KMS-11 (cell line): ENCODE measurements at regions not wholly inside any gene's neighbourhood (a gene's known extent, or its start where the extent isn't known, plus 50 kb on each side); places are given as distances from the start of the nearest gene placed in this dataset.

ENCODE experiments used
- H2AFZ ChIP-seq: fragments of 200-600 bp; sonication (generic); 2 replicates; pipeline ENCODE4 v1.6.1; 2016; ENCODE audit warnings: antibody characterized with exemption, mixed run types, low read depth
- H3K27ac ChIP-seq: fragments of 200-600 bp; sonication (generic); 2 replicates; pipeline ENCODE4 v1.6.1; 2016; ENCODE audit warnings: mild to moderate bottlenecking, mixed run types
- H3K27me3 ChIP-seq: fragments of 200-600 bp; sonication (generic); 2 replicates; pipeline ENCODE4 v1.6.1; 2017; ENCODE audit warnings: mild to moderate bottlenecking, low read depth, mixed run types, moderate library complexity; ENCODE audit not compliant: insufficient read depth
- H3K36me3 ChIP-seq: fragments of 200-600 bp; sonication (generic); 2 replicates; pipeline ENCODE4 v1.6.1; 2017; ENCODE audit warnings: mild to moderate bottlenecking, mixed run types; ENCODE audit not compliant: insufficient read depth
- H3K4me1 ChIP-seq: fragments of 200-600 bp; sonication (generic); 2 replicates; pipeline ENCODE4 v1.6.1; 2016; ENCODE audit warnings: mild to moderate bottlenecking, low read depth, mixed run types; ENCODE audit not compliant: poor library complexity, severe bottlenecking
- H3K4me2 ChIP-seq: fragments of 200-600 bp; sonication (generic); 2 replicates; pipeline ENCODE4 v1.7.0; 2016; ENCODE audit warnings: mild to moderate bottlenecking, mixed run types
- H3K4me3 ChIP-seq: fragments of 200-600 bp; sonication (generic); IDR thresholded peaks from 2 replicates; pipeline ENCODE4 v1.6.1; 2017; ENCODE audit warnings: low read depth, low read length, mixed read lengths; ENCODE audit not compliant: insufficient read depth
- H3K79me2 ChIP-seq: fragments of 200-600 bp; sonication (generic); 2 replicates; pipeline ENCODE4 v1.6.1; 2016; ENCODE audit warnings: low read depth, mixed run types; ENCODE audit not compliant: insufficient read depth
- H3K9ac ChIP-seq: fragments of 200-600 bp; sonication (generic); 2 replicates; pipeline ENCODE4 v1.6.1; 2016; ENCODE audit warnings: mild to moderate bottlenecking, mixed run types
- H4K20me1 ChIP-seq: fragments of 200-600 bp; sonication (generic); 2 replicates; pipeline ENCODE4 v1.6.1; 2016; ENCODE audit warnings: mild to moderate bottlenecking, mixed run types; ENCODE audit not compliant: insufficient read depth
- TF ChIP-seq, protein P1 (sequence below): fragments of 200-600 bp; sonication (generic); conservative IDR thresholded peaks from 2 replicates; pipeline ENCODE4 v1.6.1; 2017; ENCODE audit warnings: low read depth, mild to moderate bottlenecking, antibody characterized with exemption, low read length, moderate library complexity, mixed read lengths

DNA sequence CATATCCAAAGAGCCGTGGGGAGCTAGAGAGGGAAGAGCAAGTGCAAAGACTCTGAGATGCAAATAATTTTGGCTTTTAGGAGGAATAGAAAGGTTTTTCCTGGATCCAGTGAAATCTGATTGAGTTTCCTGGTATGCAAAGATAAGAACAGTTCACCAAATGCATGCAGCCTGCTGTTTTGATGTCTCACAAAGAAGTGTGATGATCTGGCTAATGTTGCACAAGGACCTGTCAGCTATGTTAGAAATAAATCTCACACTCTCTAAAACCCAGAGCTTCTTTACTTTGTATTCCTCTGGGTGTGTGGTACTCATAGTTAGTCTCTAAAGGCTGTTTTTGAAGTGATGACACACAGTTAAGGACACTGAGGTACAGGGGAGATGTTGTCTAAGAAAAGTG is 321.4 kb downstream of the AACS start:
- Histone ChIP-seq H3K36me3 (no peaks in the 10 kb centered on the region), H3K4me1 (no peaks in the 10 kb centered on the region), H3K4me2 (no peak overlapping the region), H4K20me1 (no peaks in the 10 kb centered on the region), H3K79me2 (no peaks in the 10 kb centered on the region), H3K4me3 (no peak overlapping the region), H2AFZ (no peak overlapping the region), H3K9ac (no peak overlapping the region), H3K27ac (no peak overlapping the region), H3K27me3 (no peaks in the 10 kb centered on the region)
- TF ChIP-seq, protein P1, sequence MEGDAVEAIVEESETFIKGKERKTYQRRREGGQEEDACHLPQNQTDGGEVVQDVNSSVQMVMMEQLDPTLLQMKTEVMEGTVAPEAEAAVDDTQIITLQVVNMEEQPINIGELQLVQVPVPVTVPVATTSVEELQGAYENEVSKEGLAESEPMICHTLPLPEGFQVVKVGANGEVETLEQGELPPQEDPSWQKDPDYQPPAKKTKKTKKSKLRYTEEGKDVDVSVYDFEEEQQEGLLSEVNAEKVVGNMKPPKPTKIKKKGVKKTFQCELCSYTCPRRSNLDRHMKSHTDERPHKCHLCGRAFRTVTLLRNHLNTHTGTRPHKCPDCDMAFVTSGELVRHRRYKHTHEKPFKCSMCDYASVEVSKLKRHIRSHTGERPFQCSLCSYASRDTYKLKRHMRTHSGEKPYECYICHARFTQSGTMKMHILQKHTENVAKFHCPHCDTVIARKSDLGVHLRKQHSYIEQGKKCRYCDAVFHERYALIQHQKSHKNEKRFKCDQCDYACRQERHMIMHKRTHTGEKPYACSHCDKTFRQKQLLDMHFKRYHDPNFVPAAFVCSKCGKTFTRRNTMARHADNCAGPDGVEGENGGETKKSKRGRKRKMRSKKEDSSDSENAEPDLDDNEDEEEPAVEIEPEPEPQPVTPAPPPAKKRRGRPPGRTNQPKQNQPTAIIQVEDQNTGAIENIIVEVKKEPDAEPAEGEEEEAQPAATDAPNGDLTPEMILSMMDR, result no peak

DNA sequence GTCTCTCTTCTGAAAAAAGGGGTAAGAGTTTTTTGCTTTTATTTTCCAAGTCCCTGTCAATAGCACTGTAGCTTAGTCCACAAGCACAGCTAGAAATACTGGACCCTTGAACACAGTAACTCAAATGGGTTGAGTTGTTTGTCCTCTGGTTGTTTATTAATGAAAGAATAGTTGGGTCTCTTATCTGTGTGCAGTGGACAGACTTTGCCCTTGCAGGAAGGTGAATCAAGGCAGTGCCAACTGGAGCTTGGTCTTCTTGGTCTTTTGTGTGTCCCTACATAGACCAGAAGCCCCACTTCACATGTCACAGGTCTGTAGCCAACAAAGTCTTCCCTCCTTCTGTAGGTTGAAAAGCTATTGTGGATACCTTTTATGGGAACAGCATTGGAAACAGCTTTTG is 322.0 kb downstream of the AACS start:
- Histone ChIP-seq H3K27me3 (no peaks in the 10 kb centered on the region), H3K36me3 (no peaks in the 10 kb centered on the region), H3K9ac (no peak overlapping the region), H2AFZ (no peak overlapping the region), H3K4me1 (no peaks in the 10 kb centered on the region), H3K4me3 (no peak overlapping the region), H4K20me1 (no peaks in the 10 kb centered on the region), H3K27ac (no peak overlapping the region), H3K79me2 (no peaks in the 10 kb centered on the region), H3K4me2 (no peak overlapping the region)
- TF ChIP-seq, protein P1, result no peak

DNA sequence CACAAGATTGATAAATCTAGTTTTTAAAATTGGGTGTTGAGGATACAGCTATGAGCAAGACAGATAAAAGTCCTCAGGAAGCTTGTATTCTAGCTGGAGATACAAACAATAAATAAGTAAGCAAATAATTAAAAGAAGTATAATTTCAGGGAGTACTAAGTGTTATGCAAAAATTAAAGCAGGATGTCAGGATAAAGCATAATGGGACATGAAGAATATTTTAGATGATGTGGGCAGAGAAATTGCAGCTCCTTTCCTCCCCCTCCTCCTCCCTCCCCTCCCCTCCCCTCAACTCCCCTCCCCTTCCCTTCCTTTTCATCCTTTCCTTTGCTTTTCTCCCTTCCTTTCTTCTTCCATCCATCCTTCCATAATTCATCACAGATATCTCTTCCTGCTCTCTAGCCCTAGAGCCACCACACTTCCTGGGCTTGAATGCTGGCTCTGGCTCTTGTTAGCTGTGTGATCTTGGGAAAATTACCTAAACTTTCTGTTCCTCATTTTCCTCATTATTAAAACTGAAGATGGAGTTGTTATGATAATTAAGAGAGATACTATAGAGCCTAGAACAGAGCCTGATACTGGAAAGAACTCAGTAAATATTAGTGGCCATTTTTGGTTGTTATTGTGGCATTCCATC is 323.9 kb downstream of the AACS start:
- H3K27me3 ChIP-seq, result no peaks in the 10 kb centered on the region
- no peak overlapping the region for H3K27ac ChIP-seq
- no peak overlapping the region for H3K4me2 ChIP-seq
- no peak overlapping the region for H3K9ac ChIP-seq
- H3K36me3 ChIP-seq, result no peaks in the 10 kb centered on the region
- H4K20me1 ChIP-seq, result no peaks in the 10 kb centered on the region
- TF ChIP-seq, protein P1, result no peak
- no peaks in the 10 kb centered on the region for H3K79me2 ChIP-seq
- no peaks in the 10 kb centered on the region for H3K4me1 ChIP-seq
- no peak overlapping the region for H2AFZ ChIP-seq
- no peak overlapping the region for H3K4me3 ChIP-seq

DNA sequence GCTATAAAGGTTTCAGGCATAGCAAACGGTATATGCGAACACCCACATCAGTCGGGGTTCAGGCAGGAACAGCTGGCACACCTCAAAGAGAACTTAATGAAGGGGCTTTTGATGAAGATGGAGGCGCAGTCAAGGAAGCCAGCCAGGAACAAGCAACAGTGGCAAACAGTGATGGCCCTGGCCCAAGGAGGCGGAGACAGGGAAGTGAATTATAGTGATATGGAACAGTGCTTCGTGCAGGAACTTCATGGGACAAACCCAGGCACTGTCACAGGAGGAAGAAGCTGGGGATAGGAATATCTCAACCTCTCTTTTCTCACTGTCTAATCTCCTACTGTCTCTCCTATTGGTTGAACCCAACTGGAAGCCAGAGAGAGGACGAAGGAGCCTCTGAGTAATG is 328.3 kb downstream of the AACS start:
- Histone ChIP-seq H3K27me3 (no peaks in the 10 kb centered on the region), H3K79me2 (no peaks in the 10 kb centered on the region), H3K4me3 (no peak overlapping the region), H3K4me2 (no peak overlapping the region), H3K4me1 (no peaks in the 10 kb centered on the region), H3K9ac (no peak overlapping the region), H3K27ac (no peak overlapping the region), H4K20me1 (no peaks in the 10 kb centered on the region), H2AFZ (no peak overlapping the region), H3K36me3 (no peaks in the 10 kb centered on the region)
- TF ChIP-seq, protein P1, result no peak
